ENCODE measurements at regions not wholly inside any gene's neighbourhood (a gene's known extent, or its start where the extent isn't known, plus 50 kb on each side); places are given as distances from the start of the nearest gene placed in this dataset.

GRCh38 chr13:83996415-83996814, 114.1 kb upstream of the SLITRK1 start:
- TF ChIP-seq CTCF (conservative IDR thresholded peaks at IDR 0.05): no peak
- no peak for TF ChIP-seq ZFX (IDR thresholded peaks at IDR 0.05)
